Ovary (tissue), 3 donors: ENCODE measurements at regions not wholly inside any gene's neighbourhood (a gene's known extent, or its start where the extent isn't known, plus 50 kb on each side); places are given as distances from the start of the nearest gene placed in this dataset.

ENCODE experiments used
- CTCF ChIP-seq, 3 donors: fragments of 450-650 bp in 2 of 3; fragments of 200-600 bp in 1 of 3; IDR thresholded peaks; one replicate each; pipeline versions ENCODE4 v1.5.1 to v1.8.0; 2016 to 2022; ENCODE audit warnings: antibody characterized with exemption in 3 of 3, mild to moderate bottlenecking in 1 of 3
- EP300 ChIP-seq: sonication (generic); formaldehyde crosslinking; IDR thresholded peaks from one replicate; pipeline ENCODE4 v1.6.1; 2017; ENCODE audit warnings: antibody characterized with exemption
- POLR2A ChIP-seq: fragments of 450-650 bp; IDR thresholded peaks from one replicate; pipeline ENCODE4 v1.6.1; 2017; ENCODE audit warnings: antibody characterized with exemption, mild to moderate bottlenecking, moderate library complexity
- donor health status: DM: no; HTN: no; CAD: no.

- TF ChIP-seq CTCF (IDR thresholded peaks at IDR 0.05) (no peak), POLR2A (no peak), EP300 (no peak)
Measured at GRCh38 chr5:116771466-116772151, 197.0 kb upstream of the SEMA6A start.
